Suppressor macrophage treated with lipopolysaccharide for 1 hour (primary cell): ENCODE measurements at regions not wholly inside any gene's neighbourhood (a gene's known extent, or its start where the extent isn't known, plus 50 kb on each side); places are given as distances from the start of the nearest gene placed in this dataset.
"Not testable (repeated sequence)": the region's sequence is repeated elsewhere in the genome, so short reads cannot be mapped to it uniquely, and the experiment has no call there.

ENCODE experiments used
- DNase-seq, 3 donors: peaks; one replicate each; pipeline ENCODE4 v3.0.0-alpha.2; 2020 to 2022

- no peak for DNase-seq
These were observed 91.4 kb downstream of the TMEM130 start for GRCh38 chr7:98778421-98778820.

GRCh38 chr7:98779800-98780587, 89.8 kb downstream of the TMEM130 start:
- peak; percentile 8 to 47 (median 44) for DNase-seq

DNA sequence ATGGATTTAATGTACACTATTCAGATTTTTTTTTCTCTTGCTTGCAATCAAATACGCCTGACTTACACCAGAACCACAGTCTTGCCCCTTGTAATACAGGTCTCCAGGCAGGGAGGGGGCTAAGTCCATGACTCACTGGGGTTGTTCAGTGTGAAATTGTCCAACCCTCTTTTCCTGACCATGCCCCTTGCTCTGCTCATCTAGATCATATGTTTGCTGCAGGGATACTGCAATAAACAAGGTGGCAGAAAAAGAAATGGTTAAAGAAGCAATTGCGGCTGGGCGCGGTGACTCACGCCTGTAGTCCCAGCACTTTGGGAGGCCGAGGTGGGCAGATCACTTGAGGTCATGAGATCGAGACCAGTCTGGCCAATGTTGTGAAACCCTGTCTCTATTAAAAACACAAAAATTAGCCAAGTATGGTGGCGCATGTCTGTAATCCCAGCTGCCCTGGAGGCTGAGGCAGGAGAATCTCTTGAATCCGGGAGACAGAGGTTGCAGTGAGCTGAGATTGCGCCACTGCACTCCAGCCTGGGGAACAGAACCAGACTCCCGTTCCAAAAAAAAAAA, 85.5 kb downstream of the TMEM130 start:
- DNase-seq: no peak

DNA sequence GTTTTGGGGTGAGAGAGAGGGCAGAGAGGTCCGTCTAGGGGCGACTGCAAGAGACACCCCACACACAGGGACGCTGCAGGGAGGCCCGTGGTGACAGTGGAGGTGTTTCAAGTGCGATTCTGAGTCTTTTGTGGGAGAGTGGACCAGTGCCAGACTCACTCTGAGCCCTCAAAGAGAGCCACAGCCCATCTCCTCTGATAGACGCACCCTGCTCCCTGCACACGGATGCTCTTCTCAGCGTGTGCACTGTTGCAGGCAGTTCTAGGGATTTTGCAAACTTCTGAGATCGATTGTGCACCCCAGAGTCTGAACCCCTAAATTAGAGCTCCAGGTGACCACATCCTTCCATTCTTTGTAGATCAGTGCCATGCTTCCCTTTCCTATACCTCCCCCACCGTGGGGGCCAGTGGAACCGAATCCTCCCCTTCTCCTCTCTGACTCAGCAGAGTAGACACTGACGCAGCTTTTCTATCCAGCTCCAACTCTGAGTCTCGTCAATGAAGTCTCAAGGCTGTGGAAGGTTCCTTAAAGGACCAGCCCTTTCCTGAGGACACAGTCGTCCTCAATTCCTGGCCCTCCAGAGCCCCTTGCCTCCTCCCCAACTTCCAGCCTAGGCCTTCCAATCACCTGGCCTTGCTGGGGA, 83.8 kb downstream of the TMEM130 start:
- peak in 1 of 3 donors; percentile 14 for DNase-seq

DNA sequence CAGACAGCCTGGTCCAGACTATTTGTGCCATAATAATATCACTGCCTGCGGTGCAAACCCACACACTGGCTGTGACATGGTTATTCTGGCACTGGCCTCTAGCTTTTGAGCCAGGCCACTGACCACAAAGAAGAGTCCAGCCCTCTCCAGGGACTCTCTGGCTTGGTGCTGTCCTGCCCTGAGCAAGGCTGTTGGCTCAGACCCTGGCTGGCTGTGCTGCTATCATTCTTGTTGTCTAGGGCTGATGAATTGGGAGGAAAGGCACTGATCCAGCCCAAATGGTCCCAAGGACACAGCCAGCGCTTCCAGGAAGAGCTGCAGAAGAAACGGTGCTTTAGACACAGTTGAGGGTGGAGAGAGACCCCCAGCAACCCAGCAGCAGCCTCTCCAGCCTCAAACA, 80.8 kb downstream of the TMEM130 start:
- no peak for DNase-seq

DNA sequence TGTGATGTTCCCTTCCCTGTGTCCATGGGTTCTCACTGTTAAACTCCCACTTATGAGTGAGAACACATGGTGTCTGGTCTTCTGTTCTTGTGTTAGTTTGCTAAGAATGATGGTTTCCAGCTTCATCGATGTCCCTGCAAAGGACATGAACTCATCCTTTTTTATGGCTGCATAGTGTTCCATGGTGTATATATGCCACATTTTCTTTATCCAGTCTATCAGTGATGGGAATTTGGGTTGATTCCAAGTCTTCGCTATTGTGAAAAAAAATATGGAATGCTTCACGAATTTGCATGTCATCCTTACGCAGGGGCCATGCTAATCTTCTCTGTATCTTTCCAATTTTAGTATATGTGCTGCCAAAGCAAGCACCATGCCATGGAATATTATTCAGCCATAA, 75.4 kb downstream of the TMEM130 start:
- DNase-seq: not testable (repeated sequence)

GRCh38 chr7:98795741-98796493, 73.9 kb downstream of the TMEM130 start:
- peak in 2 of 3 donors; percentile 31 to 44 for DNase-seq
